Activated T-helper 17 cell treated with anti-CD3 and anti-CD28 coated beads, Interleukin-2, amount 50 U/mL, for 72 hours (primary cell): ENCODE measurements at regions not wholly inside any gene's neighbourhood (a gene's known extent, or its start where the extent isn't known, plus 50 kb on each side); places are given as distances from the start of the nearest gene placed in this dataset.

Experiments used
- ATAC-seq: fragments of 150-1000 bp; cut with Tn5 transposase; replicated peaks from 2 replicates; pipeline ENCODE4 v1.10.0; 2021; ENCODE audit warnings: mild to moderate bottlenecking, moderate library complexity
- H3K27ac Mint-ChIP-seq: one replicate; pipeline ENCODE4 v1.8.0; 2022; ENCODE audit warnings: mixed read lengths
- H3K27me3 Mint-ChIP-seq: one replicate; pipeline ENCODE4 v1.8.0; 2022; ENCODE audit warnings: mixed read lengths
- H3K36me3 Mint-ChIP-seq: one replicate; pipeline ENCODE4 v1.8.0; 2022; ENCODE audit warnings: low read depth, mild to moderate bottlenecking, mixed read lengths
- H3K4me1 Mint-ChIP-seq: one replicate; pipeline ENCODE4 v1.8.0; 2022; ENCODE audit warnings: mixed read lengths
- H3K4me3 Mint-ChIP-seq: one replicate; pipeline ENCODE4 v1.8.0; 2022; ENCODE audit warnings: mild to moderate bottlenecking, mixed read lengths
- H3K9me3 Mint-ChIP-seq: one replicate; pipeline ENCODE4 v1.8.0; 2022; ENCODE audit warnings: mixed read lengths

GRCh38 chr1:65486613-65487012 lies 66.1 kb downstream of the LEPR start:
- H3K4me1 Mint-ChIP-seq, result no peaks in the 10 kb centered on the region
- ATAC-seq, result no peak

GRCh38 chr1:65489481-65489880 lies 69.0 kb downstream of the LEPR start:
- no peak for ATAC-seq
- Mint-ChIP-seq H3K27me3 (no peaks in the 10 kb centered on the region), H3K27ac (no peak overlapping the region)

More at GRCh38 chr1:65486613-65487012, 66.1 kb downstream of the LEPR start:
- no peaks in the 10 kb centered on the region for H3K36me3 Mint-ChIP-seq
- H3K27ac Mint-ChIP-seq, result no peak overlapping the region
- H3K27me3 Mint-ChIP-seq, result no peaks in the 10 kb centered on the region
- H3K4me3 Mint-ChIP-seq, result no peak overlapping the region
- peaks cover 5% of the 10 kb centered on the region for H3K9me3 Mint-ChIP-seq

GRCh38 chr1:65490231-65491009 lies 70.0 kb downstream of the LEPR start:
- no peak for ATAC-seq
- H3K36me3 Mint-ChIP-seq, result no peaks in the 10 kb centered on the region
- no peaks in the 10 kb centered on the region for H3K4me1 Mint-ChIP-seq
- H3K9me3 Mint-ChIP-seq, result peaks cover 5% of the 10 kb centered on the region
- H3K27ac Mint-ChIP-seq, result no peak overlapping the region
- no peak overlapping the region for H3K4me3 Mint-ChIP-seq
- H3K27me3 Mint-ChIP-seq, result no peaks in the 10 kb centered on the region

More at GRCh38 chr1:65489481-65489880, 69.0 kb downstream of the LEPR start:
- peaks cover 5% of the 10 kb centered on the region for H3K9me3 Mint-ChIP-seq
- no peak overlapping the region for H3K4me3 Mint-ChIP-seq
- H3K36me3 Mint-ChIP-seq, result no peaks in the 10 kb centered on the region
- no peaks in the 10 kb centered on the region for H3K4me1 Mint-ChIP-seq

- no peaks in the 10 kb centered on the region for H3K27me3 Mint-ChIP-seq
Observed at GRCh38 chr1:65491472-65491871, 71.0 kb downstream of the LEPR start.

GRCh38 chr1:65493802-65494201 lies 73.3 kb downstream of the LEPR start:
- ATAC-seq, result no peak
- Mint-ChIP-seq H3K27ac (no peak overlapping the region), H3K4me1 (no peaks in the 10 kb centered on the region), H3K9me3 (peaks cover 2% of the 10 kb centered on the region), H3K27me3 (no peaks in the 10 kb centered on the region), H3K4me3 (no peak overlapping the region), H3K36me3 (no peaks in the 10 kb centered on the region)

More at GRCh38 chr1:65491472-65491871, 71.0 kb downstream of the LEPR start:
- Mint-ChIP-seq H3K4me1 (no peaks in the 10 kb centered on the region), H3K4me3 (no peak overlapping the region), H3K36me3 (no peaks in the 10 kb centered on the region), H3K9me3 (peaks cover 5% of the 10 kb centered on the region), H3K27ac (no peak overlapping the region)
- no peak for ATAC-seq

GRCh38 chr1:65494671-65495070 lies 74.2 kb downstream of the LEPR start:
- Mint-ChIP-seq H3K4me1 (no peaks in the 10 kb centered on the region), H3K36me3 (no peaks in the 10 kb centered on the region), H3K27me3 (no peaks in the 10 kb centered on the region), H3K27ac (no peak overlapping the region), H3K9me3 (no peaks in the 10 kb centered on the region), H3K4me3 (no peak overlapping the region)
- no peak for ATAC-seq

- Mint-ChIP-seq H3K4me1 (no peaks in the 10 kb centered on the region), H3K27ac (no peak overlapping the region), H3K9me3 (no peaks in the 10 kb centered on the region), H3K27me3 (no peaks in the 10 kb centered on the region), H3K4me3 (no peak overlapping the region), H3K36me3 (no peaks in the 10 kb centered on the region)
- ATAC-seq, result no peak
Observed at GRCh38 chr1:65495137-65495536, 74.7 kb downstream of the LEPR start.

- no peaks in the 10 kb centered on the region for H3K9me3 Mint-ChIP-seq
- H3K27ac Mint-ChIP-seq, result no peak overlapping the region
- no peaks in the 10 kb centered on the region for H3K27me3 Mint-ChIP-seq
- no peaks in the 10 kb centered on the region for H3K36me3 Mint-ChIP-seq
- no peaks in the 10 kb centered on the region for H3K4me1 Mint-ChIP-seq
- no peak overlapping the region for H3K4me3 Mint-ChIP-seq
- no peak for ATAC-seq
Observed at GRCh38 chr1:65497256-65497830, 76.9 kb downstream of the LEPR start.

- no peak for ATAC-seq
- Mint-ChIP-seq H3K36me3 (no peaks in the 10 kb centered on the region), H3K27me3 (no peaks in the 10 kb centered on the region), H3K27ac (no peak overlapping the region), H3K9me3 (no peaks in the 10 kb centered on the region), H3K4me3 (no peak overlapping the region), H3K4me1 (no peaks in the 10 kb centered on the region)
Observed at GRCh38 chr1:65503427-65503826, 83.0 kb downstream of the LEPR start.

- no peak for ATAC-seq
- H3K9me3 Mint-ChIP-seq, result no peaks in the 10 kb centered on the region
- H3K27me3 Mint-ChIP-seq, result no peaks in the 10 kb centered on the region
- H3K4me3 Mint-ChIP-seq, result no peak overlapping the region
- H3K36me3 Mint-ChIP-seq, result no peaks in the 10 kb centered on the region
- H3K4me1 Mint-ChIP-seq, result no peaks in the 10 kb centered on the region
- no peak overlapping the region for H3K27ac Mint-ChIP-seq
Observed at GRCh38 chr1:65504263-65504662, 83.8 kb downstream of the LEPR start.

GRCh38 chr1:65505547-65506300 lies 85.3 kb downstream of the LEPR start:
- ATAC-seq, result no peak
- H3K27me3 Mint-ChIP-seq, result no peaks in the 10 kb centered on the region
- no peaks in the 10 kb centered on the region for H3K4me1 Mint-ChIP-seq
- H3K27ac Mint-ChIP-seq, result no peak overlapping the region
- no peaks in the 10 kb centered on the region for H3K9me3 Mint-ChIP-seq
- no peak overlapping the region for H3K4me3 Mint-ChIP-seq
- no peaks in the 10 kb centered on the region for H3K36me3 Mint-ChIP-seq

GRCh38 chr1:65508051-65508450 lies 87.6 kb downstream of the LEPR start:
- Mint-ChIP-seq H3K27ac (no peak overlapping the region), H3K9me3 (no peaks in the 10 kb centered on the region), H3K4me3 (no peak overlapping the region), H3K36me3 (no peaks in the 10 kb centered on the region), H3K4me1 (no peaks in the 10 kb centered on the region), H3K27me3 (no peaks in the 10 kb centered on the region)
- no peak for ATAC-seq

- no peaks in the 10 kb centered on the region for H3K36me3 Mint-ChIP-seq
- ATAC-seq, result no peak
Observed at GRCh38 chr1:65509912-65510680, 89.6 kb downstream of the LEPR start.

GRCh38 chr1:65510961-65511360 lies 90.5 kb downstream of the LEPR start:
- Mint-ChIP-seq H3K4me3 (no peak overlapping the region), H3K27ac (no peak overlapping the region), H3K4me1 (no peaks in the 10 kb centered on the region), H3K27me3 (no peaks in the 10 kb centered on the region), H3K9me3 (no peaks in the 10 kb centered on the region), H3K36me3 (no peaks in the 10 kb centered on the region)
- no peak for ATAC-seq

More at GRCh38 chr1:65509912-65510680, 89.6 kb downstream of the LEPR start:
- H3K27me3 Mint-ChIP-seq, result no peaks in the 10 kb centered on the region
- H3K27ac Mint-ChIP-seq, result no peak overlapping the region
- no peaks in the 10 kb centered on the region for H3K9me3 Mint-ChIP-seq
- no peak overlapping the region for H3K4me3 Mint-ChIP-seq
- no peaks in the 10 kb centered on the region for H3K4me1 Mint-ChIP-seq
